ENCODE measurements at regions not wholly inside any gene's neighbourhood (a gene's known extent, or its start where the extent isn't known, plus 50 kb on each side); places are given as distances from the start of the nearest gene placed in this dataset.

DNA sequence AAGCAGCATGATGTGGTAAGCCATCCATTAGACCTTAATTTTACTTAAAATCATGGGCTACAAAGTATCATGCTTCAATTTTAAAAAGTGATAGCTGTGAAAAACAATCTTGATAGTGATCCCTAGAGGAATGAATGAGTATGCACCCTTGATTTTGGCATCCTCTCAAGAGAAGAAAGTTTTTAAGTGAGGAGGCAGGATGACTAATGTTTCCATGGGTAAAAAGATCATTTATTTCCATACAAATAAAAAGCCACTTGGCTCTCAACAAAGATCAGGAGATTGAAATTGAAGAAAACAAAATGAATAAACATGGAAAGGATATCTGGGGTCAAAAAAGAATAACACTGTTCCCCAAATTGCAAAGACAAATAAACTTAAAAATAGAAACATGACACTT lies 305.4 kb downstream of the MEX3B start:
- Mint-ChIP-seq H3K4me1 (ENCODE audit: low read depth, unreplicated experiment) (peaks cover 4% of the 10 kb centered on the region), H3K36me3 (ENCODE audit: unreplicated experiment) (peaks cover 12% of the 10 kb centered on the region), H3K27me3 (ENCODE audit: unreplicated experiment) (no peaks in the 10 kb centered on the region), H3K27ac (ENCODE audit: unreplicated experiment) (no peak overlapping the region), H3K4me3 (ENCODE audit: unreplicated experiment) (no peak overlapping the region), H3K9me3 (ENCODE audit: unreplicated experiment) (peaks cover 2% of the 10 kb centered on the region)
- TF ChIP-seq, protein P1, sequence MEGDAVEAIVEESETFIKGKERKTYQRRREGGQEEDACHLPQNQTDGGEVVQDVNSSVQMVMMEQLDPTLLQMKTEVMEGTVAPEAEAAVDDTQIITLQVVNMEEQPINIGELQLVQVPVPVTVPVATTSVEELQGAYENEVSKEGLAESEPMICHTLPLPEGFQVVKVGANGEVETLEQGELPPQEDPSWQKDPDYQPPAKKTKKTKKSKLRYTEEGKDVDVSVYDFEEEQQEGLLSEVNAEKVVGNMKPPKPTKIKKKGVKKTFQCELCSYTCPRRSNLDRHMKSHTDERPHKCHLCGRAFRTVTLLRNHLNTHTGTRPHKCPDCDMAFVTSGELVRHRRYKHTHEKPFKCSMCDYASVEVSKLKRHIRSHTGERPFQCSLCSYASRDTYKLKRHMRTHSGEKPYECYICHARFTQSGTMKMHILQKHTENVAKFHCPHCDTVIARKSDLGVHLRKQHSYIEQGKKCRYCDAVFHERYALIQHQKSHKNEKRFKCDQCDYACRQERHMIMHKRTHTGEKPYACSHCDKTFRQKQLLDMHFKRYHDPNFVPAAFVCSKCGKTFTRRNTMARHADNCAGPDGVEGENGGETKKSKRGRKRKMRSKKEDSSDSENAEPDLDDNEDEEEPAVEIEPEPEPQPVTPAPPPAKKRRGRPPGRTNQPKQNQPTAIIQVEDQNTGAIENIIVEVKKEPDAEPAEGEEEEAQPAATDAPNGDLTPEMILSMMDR (IDR thresholded peaks at IDR 0.05; ENCODE audit: partially characterized antibody, unreplicated experiment): no peak
- no peak for DNase-seq

DNA sequence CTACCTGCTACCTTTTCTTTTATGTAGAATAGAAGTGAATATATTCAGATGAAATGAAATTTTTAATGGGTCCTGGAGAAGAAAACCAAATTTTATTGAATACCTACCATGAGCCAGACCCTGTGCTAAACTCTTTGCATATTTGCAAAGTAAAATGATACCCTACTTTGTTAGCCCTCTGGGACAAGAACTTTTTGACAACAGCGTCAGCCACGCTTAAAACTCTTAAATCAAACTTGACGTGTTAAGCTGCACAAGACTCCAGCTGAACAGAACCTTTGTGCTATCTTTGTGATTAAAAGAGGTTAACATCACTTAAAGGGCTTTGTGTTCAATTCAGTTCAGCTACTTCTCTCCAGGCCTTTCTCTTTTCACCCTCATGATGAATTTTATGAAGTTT lies 316.5 kb downstream of the MEX3B start:
- DNase-seq: no peak
- Mint-ChIP-seq H3K9me3 (ENCODE audit: unreplicated experiment) (peaks cover 3% of the 10 kb centered on the region), H3K27ac (ENCODE audit: unreplicated experiment) (no peak overlapping the region), H3K36me3 (ENCODE audit: unreplicated experiment) (peaks cover 32% of the 10 kb centered on the region), H3K4me1 (ENCODE audit: low read depth, unreplicated experiment) (no peaks in the 10 kb centered on the region), H3K4me3 (ENCODE audit: unreplicated experiment) (no peak overlapping the region), H3K27me3 (ENCODE audit: unreplicated experiment) (no peaks in the 10 kb centered on the region)
- TF ChIP-seq, protein P1 (IDR thresholded peaks at IDR 0.05; ENCODE audit: partially characterized antibody, unreplicated experiment): no peak

DNA sequence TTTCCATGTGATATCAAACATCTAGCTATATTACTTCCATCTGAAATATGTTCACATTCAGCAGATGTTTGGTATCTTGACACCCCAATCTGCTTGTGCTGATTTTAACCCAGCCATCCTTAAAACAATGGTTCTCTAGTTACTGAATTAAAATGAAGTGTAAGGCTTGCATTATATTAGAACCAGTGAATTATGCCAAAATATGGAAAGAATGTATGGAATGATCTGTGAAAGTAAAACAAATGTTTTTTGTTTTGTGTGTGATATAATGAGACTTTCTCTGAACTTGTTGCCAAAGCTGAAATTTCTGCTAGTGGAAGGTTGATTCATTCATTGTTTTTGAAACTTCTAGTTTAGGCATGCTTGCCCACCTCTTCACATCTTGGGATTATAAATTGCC lies 317.1 kb downstream of the MEX3B start:
- H3K27ac Mint-ChIP-seq (ENCODE audit: unreplicated experiment): no peak overlapping the region
- DNase-seq: no peak
- H3K36me3 Mint-ChIP-seq (ENCODE audit: unreplicated experiment): peaks cover 38% of the 10 kb centered on the region
- no peaks in the 10 kb centered on the region for H3K4me1 Mint-ChIP-seq (ENCODE audit: low read depth, unreplicated experiment)
- H3K4me3 Mint-ChIP-seq (ENCODE audit: unreplicated experiment): no peak overlapping the region
- TF ChIP-seq, protein P1 (IDR thresholded peaks at IDR 0.05; ENCODE audit: partially characterized antibody, unreplicated experiment): no peak
- H3K9me3 Mint-ChIP-seq (ENCODE audit: unreplicated experiment): peaks cover 3% of the 10 kb centered on the region
- no peaks in the 10 kb centered on the region for H3K27me3 Mint-ChIP-seq (ENCODE audit: unreplicated experiment)

- Mint-ChIP-seq H3K4me1 (ENCODE audit: low read depth, unreplicated experiment) (no peaks in the 10 kb centered on the region), H3K36me3 (ENCODE audit: unreplicated experiment) (peaks cover 41% of the 10 kb centered on the region), H3K4me3 (ENCODE audit: unreplicated experiment) (no peak overlapping the region), H3K27me3 (ENCODE audit: unreplicated experiment) (no peaks in the 10 kb centered on the region), H3K9me3 (ENCODE audit: unreplicated experiment) (peaks cover 3% of the 10 kb centered on the region), H3K27ac (ENCODE audit: unreplicated experiment) (no peak overlapping the region)
- no peak for DNase-seq
- TF ChIP-seq, protein P1 (IDR thresholded peaks at IDR 0.05; ENCODE audit: partially characterized antibody, unreplicated experiment): no peak
These were observed 320.2 kb downstream of the MEX3B start for GRCh38 chr15:81725590-81725989.

DNA sequence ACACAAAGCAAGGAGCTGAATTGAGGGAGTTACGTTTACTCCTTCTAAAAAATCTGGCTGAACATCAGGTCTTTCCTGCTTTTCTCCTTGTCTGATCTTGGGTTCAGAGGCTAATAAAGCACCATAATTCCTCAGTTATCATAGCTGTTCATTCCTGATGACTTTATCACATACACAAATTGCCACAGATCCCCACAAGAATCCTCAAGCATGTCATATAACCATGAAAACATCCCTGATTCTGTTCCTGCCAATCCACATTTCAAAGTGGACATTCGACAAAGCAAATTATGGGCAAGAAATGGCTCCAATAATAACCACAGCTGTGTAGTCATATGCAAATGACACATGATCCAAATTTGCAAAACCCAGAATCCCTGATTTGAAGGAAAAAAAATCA lies 321.3 kb downstream of the MEX3B start:
- Mint-ChIP-seq H3K36me3 (ENCODE audit: unreplicated experiment) (peaks cover 34% of the 10 kb centered on the region), H3K9me3 (ENCODE audit: unreplicated experiment) (peaks cover 3% of the 10 kb centered on the region), H3K27me3 (ENCODE audit: unreplicated experiment) (no peaks in the 10 kb centered on the region), H3K27ac (ENCODE audit: unreplicated experiment) (no peak overlapping the region), H3K4me1 (ENCODE audit: low read depth, unreplicated experiment) (no peaks in the 10 kb centered on the region), H3K4me3 (ENCODE audit: unreplicated experiment) (no peak overlapping the region)
- TF ChIP-seq, protein P1 (IDR thresholded peaks at IDR 0.05; ENCODE audit: partially characterized antibody, unreplicated experiment): no peak
- DNase-seq: no peak

Measured in glutamatergic neuron (in vitro differentiated cells).